Spleen (tissue), 11 donors: ENCODE measurements at regions not wholly inside any gene's neighbourhood (a gene's known extent, or its start where the extent isn't known, plus 50 kb on each side); places are given as distances from the start of the nearest gene placed in this dataset.
A peak's percentile ranks its signal among the peaks of the same experiment; 100 is the strongest.

ENCODE experiments used
- DNase-seq: peaks from one replicate; pipeline ENCODE4 v3.0.0-alpha.2; 2020
- H3K27ac ChIP-seq, 8 donors: fragments of 200-600 bp; sonication (generic) in 7 of 8; 1 replicate in 4 of 8; 2 replicates in 4 of 8; pipeline versions ENCODE4 v1.5.0 to v1.8.0; 2016 to 2021; ENCODE audit warnings: inconsistent platforms in 4 of 8, mild to moderate bottlenecking in 4 of 8, moderate library complexity in 1 of 8
- H3K27me3 ChIP-seq, 7 donors: fragments of 200-600 bp; sonication (generic) in 6 of 7; replicated peaks in 1 of 7; 1 replicate in 4 of 7; 2 replicates in 3 of 7; pipeline versions ENCODE4 v1.5.0 to v1.8.0; 2016 to 2021; ENCODE audit warnings: inconsistent platforms in 3 of 7, mild to moderate bottlenecking in 1 of 7
- H3K36me3 ChIP-seq, 6 donors: fragments of 200-600 bp; sonication (generic) in 5 of 6; 1 replicate in 4 of 6; 2 replicates in 2 of 6; pipeline versions ENCODE4 v1.5.0 to v1.8.0; 2016 to 2021; ENCODE audit warnings: inconsistent platforms in 2 of 6
- H3K4me1 ChIP-seq, 6 donors: fragments of 200-600 bp; sonication (generic) in 5 of 6; 1 replicate in 3 of 6; 2 replicates in 3 of 6; pipeline versions ENCODE4 v1.5.0 to v1.8.0; 2016 to 2021; ENCODE audit warnings: inconsistent platforms in 3 of 6
- H3K4me3 ChIP-seq, 8 donors: fragments of 200-600 bp; sonication (generic) in 7 of 8; 1 replicate in 4 of 8; 2 replicates in 4 of 8; pipeline versions ENCODE4 v1.5.0 to v1.8.0; 2016 to 2021; ENCODE audit warnings: inconsistent platforms in 4 of 8, mild to moderate bottlenecking in 4 of 8, moderate library complexity in 2 of 8
- H3K9me3 ChIP-seq, 8 donors: fragments of 200-600 bp; sonication (generic) in 7 of 8; 1 replicate in 4 of 8; 2 replicates in 4 of 8; pipeline versions ENCODE4 v1.5.0 to v1.8.0; 2016 to 2021; ENCODE audit warnings: inconsistent platforms in 4 of 8
- CTCF ChIP-seq, 11 experiments: fragments of 200-600 bp in 7 of 11; fragments of 450-650 bp in 4 of 11; sonication (generic) in 4 of 11; IDR thresholded peaks in 8 of 11; conservative IDR thresholded peaks in 3 of 11; 1 replicate in 7 of 11; 2 replicates in 4 of 11; pipeline versions ENCODE4 v1.4.0 to v1.8.0; 2016 to 2021; ENCODE audit warnings: antibody characterized with exemption in 11 of 11, inconsistent platforms in 4 of 11, mild to moderate bottlenecking in 1 of 11
- POLR2A ChIP-seq, 3 donors: fragments of 450-650 bp; IDR thresholded peaks; one replicate each; pipeline ENCODE4 v1.5.1; 2017; ENCODE audit warnings: antibody characterized with exemption in 3 of 3, mild to moderate bottlenecking in 1 of 3
- POLR2AphosphoS5 ChIP-seq, 3 donors: sonication (generic); formaldehyde crosslinking; IDR thresholded peaks; one replicate each; pipeline ENCODE4 v1.5.1; 2017; ENCODE audit warnings: antibody characterized with exemption in 3 of 3
- WGBS, 5 donors: extraction: QIAGEN DNeasy Blood & Tissue Kit in 3 of 5; methylation state at CpG; one replicate each; pipeline versions ENCODE4 v1.1.5 to v1.1.7; 2013 to 2018; 5-methylcytosine and 5-hydroxymethylcytosine counted together
- intact Hi-C: fragments of 100-400 bp; cut with DNase I; formaldehyde crosslinking; loops from one replicate; pipeline ENCODE4 v1.15.0; 2023; ENCODE audit warnings: low total_unique reads
- small RNA-seq, 4 donors: library from RNA; depleted of rRNA; stranded (forward); fragments of <200 nt; gene quantifications; one replicate each; pipeline ENCODE3, GENCODE V24; 2016
- donor health status: healthy with polysubstance abuse.
- donor health status: DM: no; HTN: no; CAD: no; lungs with moderate emphysema.
- donor health status: DM: no; HTN: no; CAD: no.
- donor health status: Bipolar disorder and iron deficiency.
- donor health status: healthy.
- donor health status: DM: no; HTN: no; CAD: no.
- donor health status: DM: yes; HTN: yes; CAD: no.

GRCh38 chr16:48441106-48441505 is 55.9 kb upstream of the SIAH1 start:
- no peaks in the 10 kb centered on the region for H3K9me3 ChIP-seq
- H3K4me3 ChIP-seq = no peak overlapping the region
- H3K4me1 ChIP-seq = peaks cover 0 to 11% (median 6%) of the 10 kb centered on the region in 6 donors
- intact Hi-C loops = no loop called here
- no peaks in the 10 kb centered on the region for H3K27me3 ChIP-seq
- no peak for DNase-seq
- WGBS, 5 donors = 64 to 87% (median 80%) methylated on average over 6 of the region's 6 CpGs
- no peak for TF ChIP-seq CTCF (IDR thresholded peaks at IDR 0.05 in 8 of 11, conservative IDR thresholded peaks at IDR 0.05 in 3 of 11)
- no peak for TF ChIP-seq POLR2AphosphoS5 (IDR thresholded peaks at IDR 0.05)
- no peak for TF ChIP-seq POLR2A (IDR thresholded peaks at IDR 0.05)
- H3K27ac ChIP-seq = no peak overlapping the region
- H3K36me3 ChIP-seq = no peaks in the 10 kb centered on the region

- TF ChIP-seq CTCF (IDR thresholded peaks at IDR 0.05 in 8 of 11, conservative IDR thresholded peaks at IDR 0.05 in 3 of 11) (no peak), POLR2AphosphoS5 (IDR thresholded peaks at IDR 0.05) (no peak), POLR2A (IDR thresholded peaks at IDR 0.05) (no peak)
- H3K9me3 ChIP-seq = no peaks in the 10 kb centered on the region
- intact Hi-C loops = no loop called here
Measured at GRCh38 chr16:48438414-48438813, 53.2 kb upstream of the SIAH1 start.

GRCh38 chr16:48435906-48436305 is 50.7 kb upstream of the SIAH1 start:
- Histone ChIP-seq H3K9me3 (no peaks in the 10 kb centered on the region), H3K4me1 (peaks cover 21 to 52% (median 43%) of the 10 kb centered on the region in 6 donors), H3K4me3 (no peak overlapping the region), H3K27me3 (no peaks in the 10 kb centered on the region), H3K27ac (no peak overlapping the region), H3K36me3 (no peaks in the 10 kb centered on the region)
- TF ChIP-seq POLR2AphosphoS5 (IDR thresholded peaks at IDR 0.05) (no peak), POLR2A (IDR thresholded peaks at IDR 0.05) (no peak), CTCF (IDR thresholded peaks at IDR 0.05 in 8 of 11, conservative IDR thresholded peaks at IDR 0.05 in 3 of 11) (no peak)
- WGBS, 5 donors = 59 to 87% (median 76%) methylated on average over 6 of the region's 6 CpGs
- intact Hi-C loops = no loop called here
- DNase-seq = no peak

More at GRCh38 chr16:48438414-48438813, 53.2 kb upstream of the SIAH1 start:
- H3K36me3 ChIP-seq = no peaks in the 10 kb centered on the region
- no peak overlapping the region for H3K27ac ChIP-seq
- no peaks in the 10 kb centered on the region for H3K27me3 ChIP-seq
- 85 to 90% (median 88%) methylated on average over 4 to 5 of the region's 5 CpGs for WGBS, 5 donors
- DNase-seq = no peak
- H3K4me3 ChIP-seq = no peak overlapping the region
- H3K4me1 ChIP-seq = peaks cover 11 to 27% (median 19%) of the 10 kb centered on the region in 6 donors

- Histone ChIP-seq H3K4me1 (peaks cover 21 to 58% (median 43%) of the 10 kb centered on the region in 6 donors), H3K9me3 (no peaks in the 10 kb centered on the region), H3K4me3 (peak overlapping the region in 1 of 8 donors; percentile 8), H3K27me3 (no peaks in the 10 kb centered on the region), H3K27ac (peak overlapping the region in 3 of 8 donors; percentile 81 to 90 (median 88)), H3K36me3 (no peaks in the 10 kb centered on the region)
- intact Hi-C loops = no loop called here
- no peak for TF ChIP-seq POLR2AphosphoS5 (IDR thresholded peaks at IDR 0.05)
- no peak for TF ChIP-seq POLR2A (IDR thresholded peaks at IDR 0.05)
- no peak for TF ChIP-seq CTCF (IDR thresholded peaks at IDR 0.05 in 8 of 11, conservative IDR thresholded peaks at IDR 0.05 in 3 of 11)
- DNase-seq = no peak
- WGBS, 5 donors = 83 to 90% (median 84%) methylated on average over 7 of the region's 7 CpGs
Measured at GRCh38 chr16:48435318-48435680, 50.1 kb upstream of the SIAH1 start.

Small RNA genes lying in the stretch of these regions (small RNA-seq; reads per million reads assigned to genes)
- gene AC026470.1 = 0 reads per million in 4 donors
